NCI-H446 (cell line): ENCODE measurements at regions not wholly inside any gene's neighbourhood (a gene's known extent, or its start where the extent isn't known, plus 50 kb on each side); places are given as distances from the start of the nearest gene placed in this dataset.
"Not testable (repeated sequence)": the region's sequence is repeated elsewhere in the genome, so short reads cannot be mapped to it uniquely, and the experiment has no call there.

Experiments used
- DNase-seq, 2 experiments: peaks; one replicate each; lab custom pipeline; 2025; lab: John Stamatoyannopoulos, UW

DNA sequence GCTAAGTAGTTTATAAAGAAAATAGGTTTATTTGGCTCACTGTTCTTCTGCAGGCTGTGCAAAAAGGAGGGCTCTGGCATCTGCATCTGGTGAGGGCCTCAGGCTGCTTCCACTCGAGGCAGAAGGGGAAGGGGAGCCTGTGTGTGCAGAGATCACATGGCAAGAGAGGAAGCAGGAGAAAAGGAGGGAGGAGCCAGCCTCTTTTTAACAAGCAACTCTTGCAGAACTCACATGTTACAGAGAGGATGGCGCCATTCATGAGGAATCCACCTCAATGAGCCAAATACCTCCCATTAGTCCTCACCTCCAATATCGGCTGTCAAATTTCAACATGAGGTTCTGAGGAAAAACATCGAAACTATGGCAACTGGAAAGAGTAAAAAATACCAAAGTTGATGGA lies 666.6 kb upstream of the SLC35B3 start:
- no peak for DNase-seq

DNA sequence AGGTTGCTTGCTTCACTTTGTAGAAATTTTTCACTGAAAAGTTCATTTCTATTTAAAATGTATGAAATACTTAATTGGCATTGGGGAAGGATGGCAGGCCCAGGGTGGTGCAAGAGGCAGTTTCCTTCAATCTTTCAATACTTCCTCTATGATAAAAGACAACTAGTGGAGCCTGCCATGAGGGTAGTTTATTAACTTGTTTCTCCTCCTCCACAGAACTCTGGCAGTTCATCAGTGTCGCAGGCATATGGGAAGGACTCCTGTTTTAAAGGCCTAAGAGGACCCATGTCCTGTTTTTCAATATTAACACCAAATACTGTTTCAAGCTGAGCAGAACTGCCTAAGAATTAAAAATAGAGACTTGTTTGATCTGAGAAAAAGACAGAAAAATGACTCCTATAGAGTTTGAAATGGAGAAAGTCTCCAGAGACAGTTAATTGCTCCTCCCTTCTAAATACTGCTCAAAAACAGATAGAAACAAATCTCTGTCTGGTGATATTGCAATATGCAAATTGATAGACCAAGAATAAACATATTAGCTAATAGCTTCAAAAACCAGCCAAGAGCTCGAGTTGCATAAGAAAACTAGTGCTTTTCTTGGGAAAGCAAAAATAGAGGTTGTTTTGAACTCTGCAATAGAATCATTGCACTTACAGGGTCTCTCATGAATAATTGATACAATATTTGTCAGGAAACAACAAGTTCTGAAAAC lies 665.7 kb upstream of the SLC35B3 start:
- DNase-seq = no peak

DNA sequence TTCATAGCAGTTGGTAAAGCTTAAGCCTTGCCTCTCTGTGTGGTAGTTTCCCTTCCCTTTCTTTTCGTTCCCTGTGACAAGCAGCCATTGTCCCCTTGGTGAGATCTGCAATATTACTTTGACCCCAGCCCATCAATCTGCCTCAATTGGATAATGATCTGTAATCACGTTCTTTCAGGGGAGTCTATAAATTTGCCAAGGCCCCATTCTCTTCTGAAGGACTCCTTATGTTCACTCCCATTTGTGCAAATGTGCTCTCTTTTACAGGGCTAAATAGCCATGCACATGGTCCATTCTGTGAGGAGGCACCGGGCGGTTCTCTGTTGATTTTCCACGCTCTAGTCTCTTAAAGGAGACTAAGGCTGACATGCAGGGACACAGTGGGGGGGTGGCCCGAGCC lies 660.4 kb upstream of the SLC35B3 start:
- DNase-seq = no peak

DNA sequence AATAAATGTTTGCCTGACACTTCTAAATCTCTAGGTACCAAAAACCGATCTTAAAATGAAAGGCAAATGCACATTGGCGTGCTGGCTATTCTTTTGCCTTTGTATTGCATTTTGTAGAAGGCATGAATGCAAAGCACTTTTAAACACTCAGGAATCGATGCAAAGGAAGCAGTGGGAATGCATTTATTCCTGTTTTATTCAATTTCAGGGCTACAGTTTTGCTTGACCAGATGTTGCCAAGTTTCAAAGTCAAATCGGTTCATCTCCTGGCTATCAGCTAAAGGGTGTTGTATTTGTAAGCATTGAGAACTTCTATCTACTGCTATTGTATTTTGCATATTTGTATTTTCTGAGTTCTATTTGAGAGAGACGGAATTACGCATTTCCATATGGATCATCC lies 659.8 kb upstream of the SLC35B3 start:
- no peak for DNase-seq

DNA sequence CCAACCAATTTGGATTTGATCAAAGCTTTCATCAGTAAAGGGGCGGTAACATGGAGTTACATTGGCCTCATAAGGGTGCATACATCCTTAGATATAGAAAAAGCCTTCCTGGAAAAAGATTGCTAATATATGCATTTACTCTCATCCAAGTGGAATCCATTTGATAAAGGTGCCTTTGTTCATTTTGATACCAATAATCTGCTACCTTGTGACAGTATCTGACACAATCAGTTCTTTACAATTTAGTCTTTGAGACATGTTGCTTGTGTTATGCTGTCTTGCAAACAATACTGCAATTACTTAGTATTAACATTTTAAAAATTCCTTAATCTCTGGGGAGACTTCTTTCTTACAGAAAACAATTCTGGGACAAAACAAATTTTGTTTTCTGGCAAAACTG lies 654.4 kb upstream of the SLC35B3 start:
- DNase-seq = no peak

DNA sequence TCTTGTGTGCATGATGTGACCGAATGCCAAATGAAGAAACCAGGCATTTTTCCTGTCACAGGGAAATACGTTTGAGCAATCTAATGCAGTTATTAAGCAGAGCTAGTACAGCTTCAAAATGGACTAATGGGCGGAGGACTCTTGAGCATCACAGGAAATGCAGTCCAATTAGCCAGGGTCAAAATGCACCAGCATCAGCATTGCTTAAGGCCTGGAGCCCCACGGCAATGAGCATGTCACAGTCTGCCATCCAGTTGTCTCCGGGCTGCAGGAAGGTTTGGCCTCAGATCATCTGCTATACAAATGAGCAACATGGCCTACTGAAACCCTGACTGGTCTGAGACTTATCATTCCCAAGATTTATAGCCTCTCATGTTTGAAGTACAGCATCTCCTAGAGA lies 652.1 kb upstream of the SLC35B3 start:
- no peak for DNase-seq

DNA sequence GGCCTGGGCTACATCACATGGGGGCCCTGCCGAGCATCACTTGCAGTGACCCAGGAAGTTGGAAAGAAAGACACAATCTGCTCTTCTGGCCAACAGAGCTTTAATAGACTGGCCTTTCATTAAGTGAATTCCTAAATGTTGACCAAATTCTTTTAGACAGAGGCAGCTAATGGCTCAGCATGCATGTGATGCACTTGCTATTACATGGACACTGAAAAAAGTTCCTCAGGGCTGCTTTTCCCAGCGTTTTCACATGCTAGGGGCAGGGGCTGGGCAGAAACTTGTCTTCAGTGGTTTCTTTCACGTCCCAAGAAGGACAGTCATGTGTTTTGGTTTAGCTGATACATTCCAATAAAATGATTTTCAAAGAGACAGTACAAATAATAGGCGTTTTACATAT lies 651.0 kb upstream of the SLC35B3 start:
- DNase-seq = no peak

DNA sequence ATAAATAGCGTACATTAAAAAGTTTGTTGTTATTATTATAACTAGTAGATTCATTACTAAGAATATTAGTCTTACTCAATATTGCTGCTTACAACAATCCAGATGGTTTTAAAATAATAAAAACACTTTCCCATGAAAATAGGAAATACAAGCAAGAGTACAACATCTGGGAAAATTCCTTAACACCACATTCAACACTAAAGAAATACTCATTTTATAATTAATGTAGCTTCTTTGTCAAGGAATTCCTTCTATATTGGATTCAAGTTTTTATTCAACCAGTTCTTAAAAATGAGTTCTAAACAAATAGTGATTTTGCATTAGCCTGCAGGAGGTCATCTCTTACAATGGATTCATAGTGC lies 650.3 kb upstream of the SLC35B3 start:
- no peak for DNase-seq

DNA sequence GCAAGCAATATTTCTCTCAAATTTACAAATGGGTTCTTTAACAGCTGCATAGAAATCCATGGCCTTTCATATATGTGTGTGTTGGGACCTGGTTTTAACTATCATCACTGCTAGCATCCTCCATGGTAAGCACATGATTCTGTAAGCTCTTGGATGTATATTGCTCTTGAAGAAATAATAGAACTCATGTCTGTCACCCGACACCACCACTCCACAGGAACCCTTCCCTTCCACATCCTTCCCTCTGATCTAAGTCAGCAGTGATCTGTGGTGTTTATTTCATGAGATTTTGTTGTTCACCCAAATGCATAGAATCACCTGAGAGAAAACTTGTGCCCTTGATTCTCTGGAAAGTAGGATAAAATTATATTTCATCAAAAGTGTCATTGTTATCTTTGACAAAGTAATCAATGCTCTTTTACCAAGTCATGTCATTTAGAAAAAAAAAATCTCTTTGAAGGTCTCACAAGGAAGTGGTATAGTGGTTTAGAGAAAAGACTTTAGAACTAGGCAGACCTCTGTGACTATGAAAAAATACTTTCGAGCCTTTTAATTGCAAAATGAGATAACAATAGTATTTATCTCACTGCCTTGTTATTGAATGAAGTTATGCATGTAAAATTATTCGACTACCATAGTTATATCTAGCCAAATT lies 649.8 kb upstream of the SLC35B3 start:
- DNase-seq = no peak

DNA sequence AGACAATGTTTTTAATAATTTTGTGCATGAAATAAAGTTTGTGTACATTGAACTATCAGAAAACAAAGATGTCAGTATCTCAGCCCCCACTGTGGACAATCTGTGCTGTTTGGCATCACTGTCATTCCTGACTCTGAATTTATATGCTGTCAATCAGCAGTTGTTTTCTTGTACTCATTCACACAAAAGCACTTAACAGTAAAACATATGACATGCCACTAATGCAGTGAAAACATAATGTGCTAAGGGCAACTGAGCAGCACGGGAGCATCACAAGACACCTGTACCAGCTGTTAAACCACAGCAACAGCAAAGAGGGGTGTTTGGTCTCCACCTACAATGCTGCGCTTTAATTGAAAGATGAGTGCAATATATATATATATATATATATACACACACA lies 647.8 kb upstream of the SLC35B3 start:
- DNase-seq = no peak

DNA sequence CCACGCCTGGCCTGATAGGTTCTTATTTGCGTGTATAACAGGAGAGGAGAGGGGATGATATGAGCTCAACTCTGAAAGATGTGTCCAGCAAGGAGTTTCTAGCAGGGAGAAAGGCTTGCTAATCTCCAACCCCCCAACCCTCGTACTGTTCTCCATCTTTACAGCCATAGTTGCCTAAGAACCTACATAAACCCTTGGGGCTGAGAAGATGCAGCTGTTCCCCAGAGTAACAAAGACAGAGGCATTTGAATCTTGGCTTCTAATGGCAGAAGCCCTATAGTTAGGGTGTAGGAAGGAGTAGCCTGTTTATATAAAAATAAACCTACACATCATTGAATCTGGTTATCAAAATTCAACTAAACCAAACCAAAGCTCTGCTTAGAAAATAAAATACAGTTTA lies 631.4 kb upstream of the SLC35B3 start:
- no peak for DNase-seq

DNA sequence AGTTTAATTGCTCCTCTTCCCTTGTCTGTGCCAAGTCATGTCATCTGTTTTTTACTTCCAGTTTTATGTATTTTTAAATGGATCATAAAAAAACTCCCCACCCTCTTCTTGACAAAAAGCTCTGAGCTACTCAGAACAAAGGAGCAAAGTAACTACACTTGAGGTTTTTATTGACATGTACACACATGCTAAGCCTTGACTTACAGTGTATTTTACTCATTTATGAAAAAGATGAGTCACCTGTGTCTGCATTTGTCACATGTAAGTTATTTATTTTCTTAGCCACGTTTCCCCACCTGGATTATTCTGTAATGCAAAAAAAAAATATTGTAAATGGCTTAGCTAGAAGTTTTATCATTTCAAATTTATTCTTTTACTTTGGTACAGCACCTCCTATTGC lies 628.8 kb upstream of the SLC35B3 start:
- DNase-seq = no peak

DNA sequence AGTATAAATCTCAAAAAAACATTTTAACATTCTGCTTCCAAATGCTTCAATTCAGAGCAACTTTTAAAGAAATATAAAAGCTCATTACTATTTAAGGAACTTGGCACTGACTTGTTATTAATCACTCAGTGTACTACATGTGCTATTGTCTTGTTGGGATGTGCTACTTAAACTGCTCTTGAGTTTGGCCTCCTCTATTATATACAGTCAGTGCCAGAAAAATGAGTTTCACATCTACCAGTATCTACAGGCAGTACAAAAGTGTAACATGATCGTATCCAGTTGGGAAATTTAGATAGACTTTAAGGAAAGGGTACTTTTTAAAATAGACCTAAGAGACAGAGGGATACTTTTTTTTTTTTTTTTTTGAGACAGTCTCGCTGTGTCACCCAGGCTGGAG lies 627.3 kb upstream of the SLC35B3 start:
- no peak for DNase-seq

DNA sequence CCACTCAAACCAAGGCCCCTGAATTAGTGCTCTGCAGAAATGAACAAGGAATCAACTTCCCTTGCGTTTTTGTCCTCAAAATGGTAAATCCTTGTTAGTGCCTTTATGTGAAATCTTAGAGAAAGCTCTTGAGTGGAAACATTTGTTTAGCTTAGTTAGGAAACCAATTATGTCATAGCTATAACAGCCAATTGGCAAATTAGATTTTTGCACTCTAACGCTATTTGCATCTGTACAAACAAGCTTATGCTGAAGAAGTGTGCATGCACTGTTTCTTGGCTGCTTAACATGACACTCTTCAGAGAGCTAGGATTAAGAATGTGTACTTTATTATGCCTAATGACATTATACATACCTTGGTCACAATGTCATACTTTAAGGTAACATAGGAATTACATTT lies 622.6 kb upstream of the SLC35B3 start:
- DNase-seq = no peak

DNA sequence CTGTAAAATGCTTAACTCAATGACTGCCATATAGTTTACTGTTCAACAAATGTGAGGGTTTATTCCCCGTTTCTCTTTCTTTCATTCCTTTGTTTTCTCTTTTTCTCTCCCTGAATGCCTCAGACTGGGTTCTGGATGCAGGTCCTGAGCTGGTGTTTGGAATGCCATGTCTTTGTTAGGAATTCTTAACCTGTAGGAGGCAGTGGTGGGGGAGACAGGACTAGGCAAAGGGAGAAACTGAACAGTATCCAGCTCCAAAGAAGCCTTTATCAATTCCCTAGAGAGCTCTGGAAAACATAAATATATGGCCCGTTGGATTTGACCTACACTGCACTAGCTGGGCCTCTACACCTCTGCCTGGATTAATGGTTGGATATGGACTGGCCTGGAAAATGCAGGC lies 621.2 kb upstream of the SLC35B3 start:
- no peak for DNase-seq

DNA sequence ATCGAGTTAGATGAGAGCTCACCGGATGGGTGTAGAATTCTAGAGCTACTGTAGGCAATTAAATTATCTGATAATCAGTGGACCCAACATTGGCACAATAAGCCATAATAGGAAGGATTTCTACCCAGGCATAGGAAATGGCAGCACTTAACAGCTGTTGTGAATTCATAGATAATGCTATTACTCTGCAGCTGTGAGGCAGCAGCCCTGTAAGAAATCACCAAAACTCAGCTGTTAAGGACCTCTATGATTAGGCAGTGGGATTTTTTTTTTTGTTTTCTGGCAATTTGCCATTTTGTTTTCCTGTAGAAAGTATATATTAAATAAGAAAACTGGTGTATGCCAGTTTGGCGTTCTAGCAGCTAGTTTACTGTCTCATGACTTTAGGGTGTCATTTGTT lies 609.1 kb upstream of the SLC35B3 start:
- no peak for DNase-seq

DNA sequence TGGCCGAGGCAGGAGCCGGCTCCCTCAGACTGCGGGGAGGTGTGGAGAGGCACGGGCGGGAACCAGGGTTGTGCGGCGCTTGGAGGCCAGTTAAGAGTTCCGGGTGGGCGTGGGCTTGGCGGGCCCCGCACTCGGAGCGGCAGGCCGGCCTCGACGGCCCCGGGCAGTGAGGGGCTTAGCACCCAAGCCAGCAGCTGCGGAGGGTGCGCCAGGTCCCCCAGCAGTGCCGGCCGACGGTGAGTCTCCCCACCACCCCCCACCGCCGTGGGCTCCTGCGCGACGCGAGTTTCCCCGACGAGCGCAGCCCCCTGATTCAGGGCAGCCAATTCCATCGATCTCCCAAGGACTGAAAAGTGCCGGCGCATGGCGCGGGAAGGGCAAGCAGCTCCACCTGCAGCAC lies 605.4 kb upstream of the SLC35B3 start:
- no peak for DNase-seq

DNA sequence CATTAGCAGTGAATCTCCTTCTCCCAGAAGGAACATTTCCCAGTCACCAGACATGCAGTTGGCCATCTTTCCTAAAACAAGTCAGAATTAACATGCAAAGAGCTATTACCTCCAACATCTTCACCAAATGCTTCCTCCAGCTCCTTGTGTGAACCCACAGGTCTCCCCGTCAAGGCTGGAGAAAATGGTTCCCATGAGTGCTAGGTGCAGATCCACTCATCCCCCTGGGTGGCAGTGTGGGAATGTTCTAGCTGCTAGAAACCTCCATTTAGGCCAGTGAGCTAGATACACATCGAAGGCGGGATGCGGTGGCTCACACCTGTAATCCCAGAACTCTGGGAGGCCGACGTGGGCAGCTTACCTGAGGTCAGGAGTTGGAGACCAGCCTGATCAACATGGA lies 603.9 kb upstream of the SLC35B3 start:
- DNase-seq = no peak

DNA sequence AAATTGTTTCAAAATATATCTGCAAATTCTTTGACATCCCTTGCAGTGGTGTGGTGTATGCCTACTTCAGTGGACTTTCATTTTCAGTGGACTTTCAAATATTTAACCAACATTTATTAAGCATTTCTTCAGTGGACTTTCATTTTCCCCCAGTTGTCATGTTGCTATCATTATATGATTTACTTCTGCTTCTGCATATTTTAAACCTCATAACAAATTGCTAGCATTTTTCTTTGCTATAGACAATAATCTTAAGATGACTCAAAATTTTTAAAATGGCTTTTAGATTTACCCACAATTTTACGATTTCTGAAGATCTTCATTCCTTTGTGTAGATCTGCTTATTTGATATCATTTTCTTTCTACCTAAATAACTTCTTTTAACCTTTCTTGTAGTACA lies 592.7 kb upstream of the SLC35B3 start:
- no peak for DNase-seq

DNA sequence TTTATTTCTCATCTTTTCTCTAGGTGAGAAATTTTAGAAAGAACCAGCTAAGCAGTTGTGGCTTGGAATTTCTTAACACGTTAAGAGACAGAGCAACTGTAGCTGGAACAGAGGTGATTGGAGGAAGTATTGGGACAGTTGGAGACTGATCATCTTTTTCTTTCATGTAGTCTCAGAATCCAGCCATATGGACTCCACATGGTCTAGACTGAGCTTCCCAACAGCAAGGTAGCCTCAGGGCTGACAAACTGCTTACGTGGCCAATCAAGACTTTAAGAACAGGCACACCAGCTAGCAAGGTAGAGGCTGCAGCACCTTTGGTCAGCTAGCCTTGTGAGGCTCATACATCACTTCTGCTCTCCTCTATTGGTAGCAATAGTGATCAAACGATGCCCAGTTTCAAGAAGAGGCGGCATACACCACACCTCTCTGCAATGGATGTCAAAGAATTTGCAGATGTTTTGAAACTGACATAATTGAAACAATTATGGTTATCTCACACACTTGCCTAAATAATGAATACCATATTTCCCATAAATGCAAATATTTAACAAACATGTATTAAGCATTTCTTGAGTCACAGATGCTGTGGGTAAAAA lies 590.5 kb upstream of the SLC35B3 start:
- no peak for DNase-seq

DNA sequence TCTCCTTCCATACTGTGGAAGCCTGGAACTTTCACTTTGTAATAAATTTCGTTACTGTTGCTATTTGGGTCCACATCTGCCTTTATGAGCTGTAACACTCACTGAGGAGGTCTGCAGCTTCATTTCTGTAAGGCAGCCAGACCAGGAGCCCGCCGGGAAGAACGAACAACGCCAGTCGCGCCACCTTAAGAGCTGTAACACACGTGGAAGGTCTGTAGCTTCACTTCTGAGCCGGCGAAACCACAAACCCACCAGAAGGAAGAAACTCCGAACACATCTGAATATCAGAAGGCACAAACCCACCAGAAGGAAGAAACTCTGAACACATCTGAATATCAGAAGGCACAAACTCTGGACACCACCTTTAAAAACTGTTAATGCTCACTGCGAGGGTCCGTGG lies 589.9 kb upstream of the SLC35B3 start:
- DNase-seq = no peak

DNA sequence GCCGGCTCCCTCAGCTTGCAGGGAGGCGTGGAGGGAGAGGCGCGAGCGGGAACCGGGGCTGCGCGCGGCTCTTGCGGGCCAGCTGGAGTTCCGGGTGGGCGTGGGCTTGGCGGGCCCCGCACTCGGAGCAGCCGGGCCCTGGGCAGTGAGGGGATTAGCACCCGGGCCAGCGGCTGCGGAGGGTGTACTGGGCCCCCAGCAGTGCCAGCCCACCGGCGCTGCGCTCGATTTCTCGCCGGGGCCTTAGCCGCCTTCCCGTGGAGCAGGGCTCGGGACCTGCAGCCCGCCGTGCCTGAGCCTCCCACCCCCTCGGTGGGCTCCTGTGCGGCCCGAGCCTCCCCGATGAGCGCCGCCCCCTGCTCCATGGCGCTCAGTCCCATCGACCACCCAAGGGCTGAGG lies 588.9 kb upstream of the SLC35B3 start:
- DNase-seq = not testable (repeated sequence)

DNA sequence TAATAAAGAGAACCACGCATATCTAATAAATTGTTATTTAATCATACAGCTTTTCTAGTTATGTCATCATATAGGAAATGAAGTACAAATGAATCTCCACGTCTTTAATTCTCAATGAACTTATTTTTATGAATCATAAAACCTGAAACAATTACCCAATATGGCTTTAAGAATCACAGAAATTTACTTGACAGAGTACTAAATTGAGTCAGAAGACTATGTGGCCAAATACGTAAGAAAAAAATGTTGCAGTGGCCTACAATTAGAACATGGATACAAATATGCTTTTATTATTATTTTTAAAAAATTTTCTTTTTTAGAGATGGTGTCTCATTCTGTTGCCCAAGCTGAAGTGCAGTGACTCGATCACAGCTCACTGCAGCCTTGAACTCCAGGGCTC lies 584.7 kb upstream of the SLC35B3 start:
- DNase-seq = no peak

DNA sequence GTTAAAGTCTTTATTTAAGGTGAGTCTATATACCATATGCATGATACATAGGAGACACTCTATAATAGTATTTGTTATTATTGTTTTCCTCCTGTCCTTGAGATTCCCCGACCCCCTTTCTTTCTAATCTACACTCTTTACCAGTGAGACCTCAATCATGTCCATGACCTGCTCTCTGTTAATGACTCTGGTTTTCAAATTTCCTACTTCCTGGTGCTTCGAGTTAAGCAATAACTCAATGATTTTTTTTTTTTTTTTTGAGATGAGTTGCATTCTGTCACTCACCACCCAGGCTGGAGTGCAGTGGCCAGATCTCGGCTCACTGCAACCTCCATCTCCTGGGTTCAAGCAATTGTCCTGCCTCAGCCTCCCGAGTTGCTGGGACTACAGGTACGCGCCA lies 574.6 kb upstream of the SLC35B3 start:
- no peak for DNase-seq
